ENCODE measurements at regions not wholly inside any gene's neighbourhood (a gene's known extent, or its start where the extent isn't known, plus 50 kb on each side); places are given as distances from the start of the nearest gene placed in this dataset.

GRCh38 chr3:63090656-63091055 lies 187.5 kb upstream of the SYNPR start (continued):
- TF ChIP-seq CTCF (IDR thresholded peaks at IDR 0.05 in 2 of 3, conservative IDR thresholded peaks at IDR 0.05 in 1 of 3; ENCODE audit: borderline replicate concordance in 1 of 3, insufficient read depth in 1 of 3, low read depth in 2 of 3, low read length in 2 of 3) (no peak), TCF7L2 (IDR thresholded peaks at IDR 0.05; ENCODE audit: borderline replicate concordance, extremely low read depth, insufficient read depth, insufficient read length) (no peak)

- TF ChIP-seq EZH2 (IDR thresholded peaks at IDR 0.05), result no peak
- no peaks in the 10 kb centered on the region for H3K9me3 ChIP-seq (ENCODE audit: control insufficient read depth in 1 of 2, insufficient read depth in 1 of 2, low read depth in 1 of 2, low read length in 2 of 2)
- POLR2A ChIA-PET, result no interaction called here
- no peak overlapping the region for H3K4me3 ChIP-seq (replicated peaks in 1 of 2; ENCODE audit: low read depth in 1 of 2, low read length in 2 of 2)
- H3K36me3 ChIP-seq (ENCODE audit: control insufficient read depth in 1 of 2, insufficient read depth in 2 of 2, low read length in 2 of 2), result no peaks in the 10 kb centered on the region
- no peaks in the 10 kb centered on the region for H4K20me1 ChIP-seq (ENCODE audit: insufficient read depth)
- no peak overlapping the region for H3K9ac ChIP-seq (ENCODE audit: low read length)
- H3K9me2 ChIP-seq (ENCODE audit: insufficient read depth), result no peaks in the 10 kb centered on the region
- intact Hi-C loops (cut with micrococcal nuclease), result no loop called here
- no peaks in the 10 kb centered on the region for H3K4me1 ChIP-seq (ENCODE audit: control insufficient read depth in 1 of 2, insufficient read depth in 2 of 2, low read length in 2 of 2)
- CTCF ChIA-PET, result no interaction called here
- no TSS peak for BruUV-seq (replicated peaks)
- ATAC-seq (no peak), DNase-seq (ENCODE audit: low read depth, low spot score) (no peak)
- no peak overlapping the region for H3K27ac ChIP-seq (ENCODE audit: low read depth, low read length)
- H3K79me2 ChIP-seq (ENCODE audit: insufficient read depth, low read length), result no peaks in the 10 kb centered on the region
- no peak overlapping the region for H2AFZ ChIP-seq (ENCODE audit: low read depth, low read length, poor library complexity, severe bottlenecking)
- no peak overlapping the region for H3K4me2 ChIP-seq (ENCODE audit: low read length)
- RAD21 ChIA-PET (ENCODE audit: low non-redundant PET in 1 of 2, low total read pairs in 2 of 2, uncharacterized antibody in 2 of 2, unreplicated experiment in 2 of 2), result no interaction called here
- H3K27me3 ChIP-seq (ENCODE audit: insufficient read depth, low read length), result no peaks in the 10 kb centered on the region
Observed at GRCh38 chr3:63092515-63092914, 185.6 kb upstream of the SYNPR start.

GRCh38 chr3:63094642-63095408 lies 183.3 kb upstream of the SYNPR start:
- Histone ChIP-seq H3K9ac (ENCODE audit: low read length) (no peak overlapping the region), H3K4me2 (ENCODE audit: low read length) (no peak overlapping the region), H2AFZ (ENCODE audit: low read depth, low read length, poor library complexity, severe bottlenecking) (no peak overlapping the region), H3K27me3 (ENCODE audit: insufficient read depth, low read length) (no peaks in the 10 kb centered on the region), H3K9me2 (ENCODE audit: insufficient read depth) (no peaks in the 10 kb centered on the region), H3K4me1 (ENCODE audit: control insufficient read depth in 1 of 2, insufficient read depth in 2 of 2, low read length in 2 of 2) (no peaks in the 10 kb centered on the region), H3K79me2 (ENCODE audit: insufficient read depth, low read length) (no peaks in the 10 kb centered on the region), H3K4me3 (replicated peaks in 1 of 2; ENCODE audit: low read depth in 1 of 2, low read length in 2 of 2) (no peak overlapping the region), H3K9me3 (ENCODE audit: control insufficient read depth in 1 of 2, insufficient read depth in 1 of 2, low read depth in 1 of 2, low read length in 2 of 2) (no peaks in the 10 kb centered on the region), H3K27ac (ENCODE audit: low read depth, low read length) (no peak overlapping the region), H3K36me3 (ENCODE audit: control insufficient read depth in 1 of 2, insufficient read depth in 2 of 2, low read length in 2 of 2) (no peaks in the 10 kb centered on the region), H4K20me1 (ENCODE audit: insufficient read depth) (no peaks in the 10 kb centered on the region)
- ChIA-PET RAD21 (ENCODE audit: low non-redundant PET in 1 of 2, low total read pairs in 2 of 2, uncharacterized antibody in 2 of 2, unreplicated experiment in 2 of 2) (no interaction called here), POLR2A (no interaction called here), CTCF (no interaction called here)
- DNase-seq (ENCODE audit: low read depth, low spot score) (no peak), ATAC-seq (no peak)
- intact Hi-C loops (cut with micrococcal nuclease), result no loop called here
- no TSS peak for BruUV-seq (replicated peaks)
- TF ChIP-seq FOSL1 (IDR thresholded peaks at IDR 0.05; ENCODE audit: low read depth) (no peak), TCF7L2 (IDR thresholded peaks at IDR 0.05; ENCODE audit: borderline replicate concordance, extremely low read depth, insufficient read depth, insufficient read length) (no peak), SIN3A (IDR thresholded peaks at IDR 0.05; ENCODE audit: low read depth) (no peak), MAX (IDR thresholded peaks at IDR 0.05) (no peak), SRF (IDR thresholded peaks at IDR 0.05; ENCODE audit: low read depth) (no peak)
